ENCODE measurements at regions not wholly inside any gene's neighbourhood (a gene's known extent, or its start where the extent isn't known, plus 50 kb on each side); places are given as distances from the start of the nearest gene placed in this dataset.

DNA sequence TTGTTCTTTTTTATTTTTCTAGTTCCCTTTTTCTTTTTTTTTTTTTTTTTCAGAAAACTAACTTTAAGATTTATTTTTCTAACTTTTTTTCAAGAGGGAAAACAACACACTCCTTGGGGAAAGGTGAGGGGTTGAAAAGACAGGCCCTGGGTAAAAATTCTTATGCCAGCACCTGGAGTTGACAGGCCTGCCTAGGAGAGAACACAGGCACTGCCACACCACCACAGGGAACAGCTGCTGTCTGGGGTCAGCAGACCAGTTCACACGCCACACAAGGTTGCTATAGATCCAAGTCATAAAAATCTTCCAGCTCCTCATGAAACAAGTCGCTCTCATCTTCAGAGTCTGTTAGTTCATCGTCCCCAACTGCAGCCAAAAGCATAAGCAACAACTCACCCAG is 246.4 kb downstream of the C12orf50 start:
- no peak for DNase-seq

DNA sequence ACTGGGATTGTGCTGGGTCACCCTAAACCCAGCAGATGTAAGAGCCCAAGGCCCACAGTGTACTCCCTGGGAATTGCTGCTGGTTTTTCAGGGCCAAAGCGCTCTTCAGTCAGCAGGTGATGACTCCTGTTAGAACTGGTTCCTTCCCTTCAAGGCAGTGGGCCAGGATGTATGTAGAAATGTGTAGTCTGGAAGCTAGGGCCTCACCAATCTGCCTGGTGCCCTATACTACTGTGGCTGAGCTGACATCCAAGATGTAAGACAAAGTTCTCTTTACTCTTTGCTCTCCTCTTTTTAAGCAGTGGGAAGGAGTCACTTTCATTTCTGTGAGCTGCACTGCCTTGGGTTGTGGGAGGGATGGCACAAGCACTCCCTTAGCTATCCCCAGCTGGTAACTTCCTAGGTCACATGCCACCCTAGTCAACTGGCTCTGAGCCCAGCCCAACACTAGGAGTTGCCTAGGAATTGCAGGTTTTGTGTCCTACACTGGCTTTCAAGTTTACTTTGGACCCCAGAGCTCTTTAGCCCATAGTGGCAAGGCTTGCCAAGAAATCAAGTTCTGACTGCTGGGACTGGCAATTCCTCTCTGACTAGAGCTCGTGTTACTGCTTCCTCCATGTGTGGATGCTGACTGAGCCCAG is 249.2 kb downstream of the C12orf50 start:
- DNase-seq, result peak; percentile 35

DNA sequence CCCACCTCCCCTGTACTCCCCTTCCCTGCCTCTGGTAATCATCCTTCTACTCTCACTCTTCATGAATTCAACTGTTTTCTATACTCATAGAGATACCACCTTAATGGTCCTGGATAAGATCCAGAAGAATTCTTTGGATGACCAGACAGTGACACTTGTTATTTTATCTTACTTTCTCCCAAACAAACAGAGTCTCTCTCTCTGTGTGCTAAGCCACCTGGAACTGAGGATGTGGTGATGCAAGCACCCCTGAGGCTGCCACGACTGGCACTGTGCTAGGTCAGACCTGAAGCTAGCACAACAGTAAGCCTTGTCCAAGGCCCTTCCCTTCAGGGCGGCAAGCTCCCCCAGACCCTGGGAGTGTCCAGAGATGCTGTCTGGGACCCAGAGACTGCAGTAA is 250.2 kb downstream of the C12orf50 start:
- DNase-seq, result no peak

DNA sequence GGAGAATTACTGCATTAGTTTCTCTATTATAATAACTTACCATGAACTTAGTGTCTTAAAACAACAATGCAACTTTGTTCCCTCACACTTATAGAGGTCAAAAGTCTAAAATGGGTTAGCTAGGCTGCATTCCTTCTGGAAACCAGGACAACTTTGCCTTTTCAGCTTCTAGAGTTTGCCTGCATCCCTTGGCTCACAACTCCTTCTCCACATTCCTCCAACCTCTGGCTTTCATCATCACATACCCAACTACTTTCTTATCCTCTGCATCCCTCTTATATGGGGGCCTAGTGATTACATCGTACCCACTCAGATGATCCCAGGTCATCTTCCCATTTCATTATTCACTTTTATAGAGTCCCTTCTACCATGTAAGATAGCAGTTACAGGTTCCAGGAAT is 251.1 kb downstream of the C12orf50 start:
- no peak for DNase-seq

DNA sequence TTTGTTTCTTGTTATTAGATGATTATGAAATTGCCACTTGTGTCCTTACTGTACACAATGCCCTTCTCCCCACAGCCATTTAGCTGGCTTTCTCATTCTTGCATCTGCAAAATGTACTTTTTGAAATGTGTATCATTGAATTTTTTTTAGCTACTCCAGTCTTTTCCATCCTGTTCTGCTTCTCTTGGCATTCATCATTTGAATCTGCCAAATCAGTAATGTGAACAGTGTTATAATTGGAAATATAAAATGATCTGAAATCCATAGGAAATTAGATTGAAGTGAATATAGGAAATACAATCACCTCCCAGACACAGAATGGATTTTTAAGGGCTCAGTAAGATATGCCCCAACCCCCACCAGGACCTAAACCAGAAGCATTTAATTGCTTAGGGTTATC is 253.4 kb downstream of the C12orf50 start:
- DNase-seq, result no peak

DNA sequence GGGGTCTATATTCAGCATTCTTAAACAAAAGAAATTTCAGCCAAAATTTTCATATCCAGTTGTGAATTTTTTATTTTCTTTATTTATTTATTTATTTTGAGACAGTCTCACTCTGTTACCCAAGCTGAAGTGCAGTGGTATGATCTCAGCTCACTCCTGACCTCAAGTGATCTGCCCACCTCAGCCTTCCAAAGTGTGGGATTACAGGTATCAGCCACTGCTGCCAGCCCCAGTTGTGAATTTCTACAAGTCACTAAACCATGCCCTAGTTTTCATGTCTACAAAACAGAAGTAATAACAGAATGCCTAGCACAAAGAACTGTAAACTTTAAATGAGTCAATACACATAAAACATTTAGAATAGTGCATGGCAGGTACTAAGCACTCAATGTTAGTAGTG is 254.2 kb downstream of the C12orf50 start:
- DNase-seq, result no peak

DNA sequence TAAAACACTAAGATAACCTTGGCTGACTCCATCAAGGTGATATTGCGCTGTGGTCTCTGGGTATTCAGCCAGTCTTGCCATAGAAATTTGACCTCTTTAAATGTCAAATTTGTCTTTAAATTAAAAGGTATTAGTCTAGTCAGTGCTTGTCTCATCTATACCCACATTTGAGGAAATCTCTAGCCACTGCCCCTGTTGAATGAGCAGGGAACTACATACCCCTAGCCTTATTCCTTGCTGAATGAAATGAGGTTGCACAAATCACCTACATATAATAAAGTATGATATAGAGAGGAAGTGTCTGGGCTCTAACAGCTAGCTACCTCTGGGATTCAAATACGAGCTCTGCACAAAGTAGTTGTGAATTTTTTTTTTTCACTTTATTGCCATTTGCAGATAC is 256.8 kb downstream of the C12orf50 start:
- no peak for DNase-seq

DNA sequence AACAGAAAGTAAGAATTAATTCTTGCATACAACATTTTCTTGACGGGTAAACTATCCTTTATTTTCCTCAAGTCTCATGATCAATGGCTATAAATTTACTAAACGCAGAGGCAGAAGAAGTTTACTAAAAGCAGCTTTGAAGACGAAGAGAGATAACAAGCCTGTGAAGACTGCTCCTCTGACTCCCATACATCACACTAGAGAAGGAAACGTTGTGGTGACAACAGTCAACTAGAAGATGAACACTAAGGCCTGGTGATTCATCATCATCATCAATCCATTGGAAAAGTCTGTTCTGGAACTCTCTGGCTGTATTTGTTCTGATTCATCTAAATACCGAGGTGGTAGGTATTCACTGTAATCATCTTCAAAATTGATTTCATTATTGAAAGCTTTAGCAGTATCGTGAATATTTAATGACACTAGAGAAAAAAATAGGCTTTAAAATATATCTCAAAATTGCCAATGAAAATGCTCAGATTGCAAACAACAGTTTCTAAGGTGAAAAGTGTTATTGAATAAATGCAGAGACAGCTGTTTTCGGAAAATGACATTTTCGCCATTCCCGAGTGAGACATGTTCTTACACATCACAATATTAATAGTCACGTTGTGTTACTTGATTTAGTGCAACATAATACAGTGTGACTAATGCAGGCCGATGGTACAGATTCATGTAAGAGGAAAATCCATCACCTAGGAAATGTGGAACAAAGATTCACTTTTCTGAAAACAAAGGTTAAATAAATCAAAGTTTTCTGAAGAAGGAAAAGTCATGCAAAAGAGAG is 260.5 kb downstream of the C12orf50 start:
- no peak for DNase-seq

DNA sequence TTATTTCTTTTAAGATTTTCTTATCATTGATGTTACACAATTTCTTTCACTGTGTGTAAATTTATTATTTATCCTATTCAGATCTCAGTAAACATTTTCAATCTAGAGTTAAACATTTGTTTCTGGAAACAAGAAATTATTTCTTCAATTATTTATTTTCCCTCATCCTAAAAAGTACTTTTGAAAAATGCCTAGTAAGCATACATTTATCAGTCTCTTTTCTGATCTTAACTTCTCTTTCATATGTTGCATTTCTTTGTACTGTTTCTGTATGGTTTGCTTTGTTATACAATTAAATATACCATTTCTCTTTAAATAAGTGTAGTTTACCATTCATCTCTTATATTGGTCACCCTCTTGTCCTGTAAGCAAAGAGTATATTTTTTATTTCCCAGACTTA is 263.2 kb downstream of the C12orf50 start:
- DNase-seq, result no peak

DNA sequence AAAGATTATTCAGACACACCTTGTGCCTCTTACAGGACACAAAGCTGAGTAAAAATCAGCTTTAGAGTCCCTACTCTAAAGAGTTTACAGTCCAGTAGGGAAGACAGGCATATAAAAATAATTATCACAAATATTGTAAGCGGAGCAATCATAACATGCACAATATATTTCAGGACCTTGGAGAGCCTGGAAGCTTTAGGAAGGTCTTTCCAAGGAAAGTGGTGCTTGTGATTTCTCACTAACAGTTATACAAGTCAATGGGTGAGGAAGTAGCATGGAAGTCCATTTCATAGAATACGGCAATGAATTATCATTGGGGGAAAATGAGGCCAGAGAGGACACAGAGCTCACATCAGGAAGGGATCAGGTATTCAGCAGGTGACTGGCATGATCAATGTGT is 268.3 kb downstream of the C12orf50 start:
- DNase-seq, result no peak

DNA sequence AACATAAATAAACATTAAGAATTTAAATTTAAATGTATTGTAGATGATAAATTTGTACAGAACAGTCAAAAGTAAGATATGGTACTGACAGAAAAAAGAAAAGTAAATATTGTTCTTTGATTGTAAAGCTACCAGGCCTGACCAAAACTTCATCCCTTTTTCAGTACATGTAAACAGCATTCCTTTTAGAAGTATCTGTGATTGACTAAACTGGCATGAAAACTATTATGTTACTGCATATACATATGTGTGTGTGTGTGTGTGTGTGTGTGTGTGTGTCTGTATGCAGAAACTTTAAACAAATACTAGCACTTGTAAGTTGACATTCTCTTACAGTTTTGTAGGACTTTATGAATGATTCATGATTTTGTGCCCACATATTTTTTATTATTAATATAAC is 270.9 kb downstream of the C12orf50 start:
- no peak for DNase-seq

DNA sequence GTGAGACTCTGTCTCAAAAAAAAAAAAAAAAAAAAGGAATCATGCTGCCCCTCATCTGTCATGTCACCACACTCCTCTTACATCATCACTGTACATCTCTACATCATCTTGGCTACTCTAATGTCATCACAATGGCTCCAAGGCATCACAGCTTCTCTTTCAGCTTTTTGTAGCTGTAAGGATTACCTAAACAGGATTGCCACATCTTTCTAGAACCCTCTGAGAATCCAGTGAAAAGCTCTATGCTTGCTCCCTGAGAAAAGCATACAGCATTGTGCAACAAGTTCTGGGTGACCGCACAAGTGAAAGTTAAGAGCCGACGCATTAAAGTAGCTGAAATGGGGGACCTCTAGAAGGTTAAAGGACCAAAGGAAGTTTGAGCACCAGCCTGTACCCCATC is 272.5 kb downstream of the C12orf50 start:
- no peak for DNase-seq

DNA sequence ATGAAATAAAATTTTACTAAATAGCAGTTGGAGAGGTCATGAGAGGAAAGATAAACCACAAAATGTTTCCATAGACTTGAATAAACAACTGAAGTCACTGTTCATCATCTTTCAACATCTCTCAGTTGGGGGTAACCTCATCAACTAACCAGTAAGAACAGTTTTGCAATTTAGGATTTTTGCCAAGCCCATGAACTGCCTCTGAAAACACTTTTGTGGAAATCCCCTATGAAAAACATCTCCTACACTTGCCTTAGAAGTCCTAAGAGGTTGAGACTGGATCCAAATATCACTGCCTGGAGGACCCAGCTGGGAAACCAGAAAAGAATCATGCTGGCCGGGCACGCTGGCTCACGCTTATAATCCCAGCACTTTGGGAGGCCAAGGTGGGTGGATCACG is 273.1 kb downstream of the C12orf50 start:
- no peak for DNase-seq

DNA sequence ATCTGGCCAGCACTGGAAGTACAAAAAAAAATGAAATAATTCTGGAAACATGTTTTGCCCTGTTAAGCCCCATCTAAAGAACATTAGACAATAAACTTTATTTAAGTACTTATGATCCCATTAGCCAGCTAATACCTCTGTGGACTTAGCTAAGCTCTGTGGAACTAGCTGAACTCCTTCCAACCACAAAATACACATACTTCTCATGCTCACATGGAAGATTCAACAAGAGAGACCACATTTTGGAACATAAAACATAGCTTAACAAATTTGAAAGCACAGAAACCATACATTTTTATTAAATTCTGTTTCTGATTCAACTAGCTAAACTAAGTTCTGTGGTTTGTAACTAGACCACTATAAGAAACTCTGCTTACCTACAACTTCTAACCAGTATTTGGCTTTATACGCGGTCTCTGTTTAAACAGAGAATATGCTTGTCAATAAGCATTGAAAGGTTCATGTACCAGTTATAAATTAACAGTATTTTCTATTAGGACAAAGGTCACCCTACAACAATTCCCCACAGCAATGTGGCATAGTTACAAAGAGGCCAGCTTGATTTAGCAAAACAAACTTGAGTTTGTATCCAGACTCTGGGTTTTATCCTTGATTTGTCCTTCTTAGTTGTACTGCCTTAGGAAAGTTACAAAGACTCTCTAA is 300.1 kb downstream of the C12orf50 start:
- DNase-seq, result no peak

DNA sequence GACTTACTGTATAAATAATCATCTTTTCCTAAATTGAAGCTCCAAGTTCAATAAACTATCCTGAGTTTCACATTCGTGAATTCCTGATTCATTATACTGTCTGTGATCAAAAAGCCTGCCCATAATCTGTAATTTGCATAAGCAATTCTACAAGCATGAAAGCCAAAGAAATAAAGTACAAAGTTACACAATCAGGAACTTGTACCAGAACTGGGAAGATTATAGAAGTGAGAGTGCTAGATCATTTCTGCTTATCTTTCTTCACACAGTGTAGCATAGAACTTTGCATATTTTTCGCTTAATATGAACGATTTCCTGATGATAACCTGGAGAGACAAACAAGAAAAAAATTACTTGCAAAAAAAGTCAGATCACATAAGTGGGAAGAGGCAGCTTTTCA is 308.2 kb downstream of the C12orf50 start:
- DNase-seq, result no peak

DNA sequence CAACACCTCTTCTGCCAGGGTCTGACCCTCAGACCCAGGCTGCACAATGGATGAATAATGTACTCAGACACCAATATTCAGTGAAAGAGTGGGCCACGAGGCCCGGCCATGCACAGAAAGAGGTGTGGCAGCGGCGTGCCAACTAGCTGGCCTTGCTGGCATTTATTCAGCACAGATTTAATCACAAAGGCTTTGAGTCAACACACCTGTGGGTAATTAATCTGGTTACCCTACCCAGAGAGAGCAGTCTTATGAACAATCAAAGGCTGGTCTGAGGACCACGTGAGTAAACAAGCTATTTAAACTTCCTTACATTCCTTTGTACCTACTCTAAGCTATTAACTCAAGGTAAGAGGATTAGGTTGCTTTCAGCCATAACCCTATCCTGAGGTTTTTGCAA is 324.8 kb downstream of the C12orf50 start:
- no peak for DNase-seq

DNA sequence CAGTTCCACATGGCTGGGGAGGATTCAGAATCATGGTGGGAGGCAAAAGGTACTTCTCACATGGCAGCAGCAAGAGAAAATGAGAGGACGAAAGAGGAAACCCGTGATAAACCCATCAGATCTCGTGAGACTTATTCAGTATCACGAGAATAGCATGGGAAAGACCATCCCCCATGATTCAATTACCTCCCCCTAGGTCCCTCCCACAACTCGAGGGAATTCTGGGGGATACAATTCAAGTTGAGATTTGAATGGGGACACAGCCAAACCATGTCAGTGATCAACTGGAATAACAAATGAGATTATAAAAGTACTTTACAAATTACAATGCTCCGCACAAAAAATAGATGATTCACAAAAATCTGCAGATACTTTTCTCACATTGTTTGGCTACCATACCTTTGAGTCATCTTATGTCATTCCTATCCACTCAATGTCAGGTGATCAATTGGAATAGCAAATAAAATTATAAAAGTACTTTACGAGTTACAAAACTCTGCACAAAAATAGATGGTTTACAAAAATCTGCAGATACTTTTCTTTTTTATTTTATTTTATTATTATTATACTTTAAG is 338.9 kb downstream of the C12orf50 start:
- DNase-seq, result no peak

DNA sequence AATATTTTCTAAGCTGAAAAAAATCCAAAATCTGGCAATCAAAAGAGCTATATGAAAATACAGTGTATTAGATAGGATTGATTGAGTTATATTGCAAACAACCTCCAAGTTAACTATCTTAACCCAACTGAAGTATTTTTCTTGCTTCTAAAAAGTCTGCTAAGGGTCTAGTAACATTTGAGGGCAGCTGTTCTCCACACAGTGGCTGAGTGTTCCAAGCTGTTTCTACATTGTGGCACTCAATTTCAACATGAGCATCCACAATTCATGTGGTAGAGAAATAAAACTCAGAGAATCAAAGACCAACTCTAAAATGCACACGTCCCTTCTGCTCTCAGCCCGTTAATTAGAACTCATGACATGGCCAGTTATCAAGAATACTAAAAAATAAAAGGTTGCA is 340.0 kb downstream of the C12orf50 start:
- no peak for DNase-seq

DNA sequence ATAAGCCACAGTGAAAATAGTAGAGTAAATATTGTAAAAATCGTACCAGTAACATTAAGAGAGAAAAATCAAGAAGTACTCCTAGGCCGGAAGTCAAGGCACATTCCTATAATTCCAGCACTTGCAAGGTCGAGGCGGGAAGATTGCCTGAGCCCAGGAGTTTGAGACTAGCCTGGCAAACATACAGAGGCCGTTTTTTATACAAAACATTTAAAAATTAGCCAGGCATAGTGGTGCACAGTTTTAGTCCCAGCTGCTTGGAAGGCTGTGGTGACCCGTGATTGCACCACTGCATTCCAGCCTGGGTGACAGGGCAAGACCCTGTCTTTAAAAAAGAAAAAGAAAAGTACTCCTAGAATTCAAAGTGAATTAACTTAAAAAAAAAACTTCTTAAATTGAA is 341.8 kb downstream of the C12orf50 start:
- DNase-seq, result no peak

DNA sequence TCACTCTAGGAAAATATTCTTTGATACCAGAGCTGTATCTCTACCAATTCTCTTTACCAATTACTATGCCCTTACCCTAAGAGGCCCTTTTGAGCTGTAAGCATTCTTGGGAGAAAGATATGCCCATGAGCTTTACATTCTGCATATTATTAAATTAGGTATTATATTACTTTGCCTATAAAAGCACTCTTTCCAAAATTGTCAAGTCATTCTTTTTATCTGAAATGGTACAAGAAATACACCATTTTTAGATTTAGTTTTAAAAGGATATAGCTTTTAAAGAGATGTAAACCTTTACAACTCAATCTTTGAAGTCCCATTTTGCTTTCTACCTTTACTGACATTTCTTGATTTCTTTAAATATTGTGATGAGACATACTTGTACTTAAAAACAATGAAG is 343.5 kb downstream of the C12orf50 start:
- DNase-seq, result no peak

DNA sequence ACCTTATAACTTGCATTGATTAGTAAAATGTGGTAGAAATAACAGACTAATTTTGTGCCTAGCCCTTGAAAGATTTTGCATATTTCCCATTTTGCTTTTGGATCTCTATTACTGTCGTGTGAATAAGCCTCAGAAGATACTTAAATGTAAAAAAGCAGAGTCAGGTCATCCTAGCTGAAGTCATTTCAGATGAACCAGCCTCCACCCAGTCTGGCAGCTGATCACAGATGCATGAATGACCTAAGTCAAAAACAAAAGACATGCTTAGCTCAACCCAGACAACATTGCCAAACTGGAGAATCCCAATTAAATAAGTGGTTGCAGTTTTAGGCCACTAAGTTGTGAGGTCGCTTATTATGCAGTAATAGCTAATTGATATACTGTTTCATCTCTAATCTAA is 349.9 kb downstream of the C12orf50 start:
- DNase-seq, result no peak

DNA sequence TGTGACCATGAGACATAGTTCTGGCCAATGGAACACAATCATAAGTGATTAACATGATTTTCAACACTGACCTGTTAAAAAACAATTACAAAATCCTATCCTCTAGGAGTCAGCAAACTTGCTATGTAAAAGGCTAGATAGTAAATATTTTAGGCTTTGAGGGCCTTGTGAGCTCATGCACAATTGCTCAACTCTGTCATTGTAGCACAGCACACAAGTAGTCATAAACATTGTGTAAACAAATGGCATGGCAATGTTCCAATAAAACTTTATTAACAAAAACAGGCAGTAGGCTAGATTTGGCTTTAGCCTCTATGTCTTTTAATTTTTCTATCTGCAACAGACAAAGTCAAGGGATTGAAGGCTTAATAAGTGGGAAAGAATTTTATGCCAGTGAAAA is 350.7 kb downstream of the C12orf50 start:
- no peak for DNase-seq

DNA sequence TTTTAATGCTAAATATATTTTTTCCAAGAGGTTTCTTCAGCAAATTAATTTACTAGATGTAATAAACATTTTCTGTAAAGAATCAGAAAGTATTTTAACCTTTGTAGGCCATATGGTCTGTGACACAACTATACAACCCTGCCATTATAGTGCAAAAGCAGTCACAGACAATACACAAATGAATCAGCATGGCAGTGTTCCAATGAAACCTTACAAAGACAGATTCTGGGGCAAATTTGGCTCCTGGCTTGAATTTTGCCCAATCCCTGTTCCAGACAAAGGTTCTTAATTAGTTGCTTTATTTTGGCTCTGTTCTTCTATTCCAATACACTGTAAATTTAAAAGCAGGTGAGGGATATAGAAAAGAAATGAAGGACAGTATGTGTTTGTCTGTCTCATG is 352.5 kb downstream of the C12orf50 start:
- no peak for DNase-seq

DNA sequence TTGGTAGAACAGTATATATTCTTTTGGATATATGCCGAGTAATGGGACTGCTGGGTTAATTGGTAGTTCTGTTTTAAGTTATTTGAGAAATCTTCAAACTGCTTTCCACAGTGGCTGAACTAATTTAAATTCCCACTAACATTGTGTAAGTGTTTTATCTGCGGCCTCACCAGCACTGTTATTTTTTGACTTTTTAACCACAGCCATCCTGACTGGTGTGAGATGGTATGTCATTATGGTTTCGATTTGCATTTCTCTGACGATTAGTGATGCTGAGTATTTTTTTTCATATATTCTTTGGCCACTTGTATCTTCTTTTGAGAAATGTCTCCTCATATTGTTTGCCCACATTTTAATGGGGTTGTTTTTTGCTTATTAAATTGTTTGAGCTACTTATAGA is 357.4 kb downstream of the C12orf50 start:
- DNase-seq, result no peak
